ENCODE measurements at regions not wholly inside any gene's neighbourhood (a gene's known extent, or its start where the extent isn't known, plus 50 kb on each side); places are given as distances from the start of the nearest gene placed in this dataset.

GRCh38 chr1:233491953-233492620 lies 121.8 kb upstream of the KCNK1 start:
- TF ChIP-seq CTCF (IDR thresholded peaks at IDR 0.05) (no peak), POLR2A (IDR thresholded peaks at IDR 0.05) (no peak)

Measured in vagina (tissue), 2 donors.